ENCODE measurements at regions not wholly inside any gene's neighbourhood (a gene's known extent, or its start where the extent isn't known, plus 50 kb on each side); places are given as distances from the start of the nearest gene placed in this dataset.
"Not testable (repeated sequence)": the region's sequence is repeated elsewhere in the genome, so short reads cannot be mapped to it uniquely, and the experiment has no call there.

- not testable (repeated sequence) for H3K4me3 ChIP-seq (ENCODE audit: low read depth, low read length); DNase-seq (ENCODE audit: low read depth)
These were observed 83.5 kb downstream of the HSFY2 start for GRCh38 chrY:18689890-18690593.

GRCh38 chrY:18696788-18697187 lies 76.7 kb downstream of the HSFY2 start:
- DNase-seq (ENCODE audit: low read depth); H3K4me3 ChIP-seq (ENCODE audit: low read depth, low read length): not testable (repeated sequence)

- H3K4me3 ChIP-seq (ENCODE audit: low read depth, low read length); DNase-seq (ENCODE audit: low read depth): not testable (repeated sequence)
These were observed 69.3 kb downstream of the HSFY2 start for GRCh38 chrY:18704198-18704597.

GRCh38 chrY:18711785-18712184 lies 61.8 kb downstream of the HSFY2 start:
- not testable (repeated sequence) for DNase-seq (ENCODE audit: low read depth); H3K4me3 ChIP-seq (ENCODE audit: low read depth, low read length)

GRCh38 chrY:18713760-18714159 lies 59.8 kb downstream of the HSFY2 start:
- DNase-seq (ENCODE audit: low read depth) = not testable (repeated sequence)

GRCh38 chrY:18718714-18719113 lies 54.8 kb downstream of the HSFY2 start:
- not testable (repeated sequence) for DNase-seq (ENCODE audit: low read depth); H3K4me3 ChIP-seq (ENCODE audit: low read depth, low read length)

More at GRCh38 chrY:18713760-18714159, 59.8 kb downstream of the HSFY2 start:
- H3K4me3 ChIP-seq (ENCODE audit: low read depth, low read length) = not testable (repeated sequence)

- H3K4me3 ChIP-seq (ENCODE audit: low read depth, low read length); DNase-seq (ENCODE audit: low read depth): not testable (repeated sequence)
These were observed 53.1 kb downstream of the HSFY2 start for GRCh38 chrY:18720395-18720794.
